ENCODE measurements at regions not wholly inside any gene's neighbourhood (a gene's known extent, or its start where the extent isn't known, plus 50 kb on each side); places are given as distances from the start of the nearest gene placed in this dataset.

DNA sequence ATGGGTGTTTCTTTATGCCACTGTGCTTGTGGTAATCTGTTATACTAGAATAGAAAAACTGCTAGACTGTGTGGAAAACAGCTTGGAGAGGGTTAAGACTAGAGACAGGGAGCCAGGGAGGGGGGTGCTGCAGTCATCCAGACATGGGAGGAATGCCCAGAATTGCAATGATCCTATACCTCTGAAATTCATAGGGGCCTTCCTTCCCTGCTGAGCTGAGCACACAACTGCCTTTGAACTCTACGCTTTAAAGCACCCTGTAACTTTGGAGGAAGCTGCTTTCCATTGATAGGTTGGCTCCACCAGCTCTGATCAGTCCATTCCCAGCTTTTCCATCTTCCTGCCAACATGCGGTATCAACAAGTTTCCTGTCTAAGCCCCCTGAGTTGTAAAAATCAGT is 155.9 kb upstream of the RASGEF1B start:
- no peak for TF ChIP-seq POLR2A (IDR thresholded peaks at IDR 0.05)
- TF ChIP-seq, protein P1, sequence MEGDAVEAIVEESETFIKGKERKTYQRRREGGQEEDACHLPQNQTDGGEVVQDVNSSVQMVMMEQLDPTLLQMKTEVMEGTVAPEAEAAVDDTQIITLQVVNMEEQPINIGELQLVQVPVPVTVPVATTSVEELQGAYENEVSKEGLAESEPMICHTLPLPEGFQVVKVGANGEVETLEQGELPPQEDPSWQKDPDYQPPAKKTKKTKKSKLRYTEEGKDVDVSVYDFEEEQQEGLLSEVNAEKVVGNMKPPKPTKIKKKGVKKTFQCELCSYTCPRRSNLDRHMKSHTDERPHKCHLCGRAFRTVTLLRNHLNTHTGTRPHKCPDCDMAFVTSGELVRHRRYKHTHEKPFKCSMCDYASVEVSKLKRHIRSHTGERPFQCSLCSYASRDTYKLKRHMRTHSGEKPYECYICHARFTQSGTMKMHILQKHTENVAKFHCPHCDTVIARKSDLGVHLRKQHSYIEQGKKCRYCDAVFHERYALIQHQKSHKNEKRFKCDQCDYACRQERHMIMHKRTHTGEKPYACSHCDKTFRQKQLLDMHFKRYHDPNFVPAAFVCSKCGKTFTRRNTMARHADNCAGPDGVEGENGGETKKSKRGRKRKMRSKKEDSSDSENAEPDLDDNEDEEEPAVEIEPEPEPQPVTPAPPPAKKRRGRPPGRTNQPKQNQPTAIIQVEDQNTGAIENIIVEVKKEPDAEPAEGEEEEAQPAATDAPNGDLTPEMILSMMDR (IDR thresholded peaks at IDR 0.05), result no peak
